ENCODE measurements at regions not wholly inside any gene's neighbourhood (a gene's known extent, or its start where the extent isn't known, plus 50 kb on each side); places are given as distances from the start of the nearest gene placed in this dataset.

DNA sequence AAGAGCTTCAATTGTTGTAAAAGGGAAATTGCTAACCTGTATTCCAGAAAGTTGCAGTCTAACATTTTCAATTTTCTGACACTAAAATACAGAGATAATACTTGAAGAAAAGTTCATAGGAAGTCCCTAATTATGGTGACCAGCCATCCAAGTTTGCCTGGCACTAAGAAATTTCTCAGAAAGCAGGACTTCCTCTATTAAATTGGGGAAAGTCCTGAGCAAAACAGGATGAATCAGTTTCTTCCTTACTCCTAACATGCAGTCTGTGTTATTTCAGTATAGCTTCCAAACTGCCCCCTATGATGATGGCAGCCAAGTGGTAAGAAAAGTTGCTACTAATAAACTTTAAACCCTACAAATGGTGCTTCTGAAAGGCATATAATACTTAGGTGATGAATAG lies 133.5 kb upstream of the SGO1 start:
- Histone ChIP-seq H3K4me3 (replicated peaks in 1 of 4; ENCODE audit: control extremely low read depth in 1 of 4, insufficient read depth in 1 of 4, low read depth in 3 of 4, low read length in 4 of 4) (no peak overlapping the region), H3K9me3 (ENCODE audit: control insufficient read depth, insufficient read depth, low read depth, low read length) (no peaks in the 10 kb centered on the region), H3K79me2 (ENCODE audit: control insufficient read depth, insufficient read depth, low read length) (no peaks in the 10 kb centered on the region), H4K20me1 (ENCODE audit: control insufficient read depth, extremely low read depth, insufficient read depth, low read length) (no peaks in the 10 kb centered on the region), H3K4me1 (ENCODE audit: control insufficient read depth, extremely low read depth, insufficient read depth, low read length) (no peaks in the 10 kb centered on the region), H3K27ac (ENCODE audit: insufficient read depth, low read length) (no peak overlapping the region), H3K27me3 (ENCODE audit: control insufficient read depth, insufficient read depth, low read length) (no peaks in the 10 kb centered on the region), H3K4me2 (ENCODE audit: extremely low read depth, insufficient read depth, low read length) (no peak overlapping the region), H2AFZ (ENCODE audit: low read length) (no peak overlapping the region), H3K36me3 (ENCODE audit: control insufficient read depth, insufficient read depth, low read length) (no peaks in the 10 kb centered on the region), H3K9ac (ENCODE audit: insufficient read depth, low read length) (no peak overlapping the region)
- TF ChIP-seq, protein P1, sequence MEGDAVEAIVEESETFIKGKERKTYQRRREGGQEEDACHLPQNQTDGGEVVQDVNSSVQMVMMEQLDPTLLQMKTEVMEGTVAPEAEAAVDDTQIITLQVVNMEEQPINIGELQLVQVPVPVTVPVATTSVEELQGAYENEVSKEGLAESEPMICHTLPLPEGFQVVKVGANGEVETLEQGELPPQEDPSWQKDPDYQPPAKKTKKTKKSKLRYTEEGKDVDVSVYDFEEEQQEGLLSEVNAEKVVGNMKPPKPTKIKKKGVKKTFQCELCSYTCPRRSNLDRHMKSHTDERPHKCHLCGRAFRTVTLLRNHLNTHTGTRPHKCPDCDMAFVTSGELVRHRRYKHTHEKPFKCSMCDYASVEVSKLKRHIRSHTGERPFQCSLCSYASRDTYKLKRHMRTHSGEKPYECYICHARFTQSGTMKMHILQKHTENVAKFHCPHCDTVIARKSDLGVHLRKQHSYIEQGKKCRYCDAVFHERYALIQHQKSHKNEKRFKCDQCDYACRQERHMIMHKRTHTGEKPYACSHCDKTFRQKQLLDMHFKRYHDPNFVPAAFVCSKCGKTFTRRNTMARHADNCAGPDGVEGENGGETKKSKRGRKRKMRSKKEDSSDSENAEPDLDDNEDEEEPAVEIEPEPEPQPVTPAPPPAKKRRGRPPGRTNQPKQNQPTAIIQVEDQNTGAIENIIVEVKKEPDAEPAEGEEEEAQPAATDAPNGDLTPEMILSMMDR (conservative IDR thresholded peaks at IDR 0.05 in 1 of 2, IDR thresholded peaks at IDR 0.05 in 1 of 2; ENCODE audit: low read depth in 1 of 2, low read length in 2 of 2): no peak
- TF ChIP-seq EZH2 (IDR thresholded peaks at IDR 0.05; ENCODE audit: low read length, missing control alignments): no peak
- DNase-seq (ENCODE audit: low read depth in 2 of 2): no peak

GRCh38 chr3:20317616-20318015 lies 131.6 kb upstream of the SGO1 start:
- Histone ChIP-seq H3K4me3 (replicated peaks in 1 of 4; ENCODE audit: control extremely low read depth in 1 of 4, insufficient read depth in 1 of 4, low read depth in 3 of 4, low read length in 4 of 4) (no peak overlapping the region), H3K4me1 (ENCODE audit: control insufficient read depth, extremely low read depth, insufficient read depth, low read length) (no peaks in the 10 kb centered on the region), H3K27ac (ENCODE audit: insufficient read depth, low read length) (no peak overlapping the region), H3K4me2 (ENCODE audit: extremely low read depth, insufficient read depth, low read length) (no peak overlapping the region), H3K9me3 (ENCODE audit: control insufficient read depth, insufficient read depth, low read depth, low read length) (no peaks in the 10 kb centered on the region), H3K9ac (ENCODE audit: insufficient read depth, low read length) (no peak overlapping the region), H3K79me2 (ENCODE audit: control insufficient read depth, insufficient read depth, low read length) (no peaks in the 10 kb centered on the region), H4K20me1 (ENCODE audit: control insufficient read depth, extremely low read depth, insufficient read depth, low read length) (no peaks in the 10 kb centered on the region), H3K36me3 (ENCODE audit: control insufficient read depth, insufficient read depth, low read length) (no peaks in the 10 kb centered on the region), H3K27me3 (ENCODE audit: control insufficient read depth, insufficient read depth, low read length) (no peaks in the 10 kb centered on the region), H2AFZ (ENCODE audit: low read length) (no peak overlapping the region)
- DNase-seq (ENCODE audit: low read depth in 2 of 2): no peak
- TF ChIP-seq, protein P1 (conservative IDR thresholded peaks at IDR 0.05 in 1 of 2, IDR thresholded peaks at IDR 0.05 in 1 of 2; ENCODE audit: low read depth in 1 of 2, low read length in 2 of 2): no peak
- no peak for TF ChIP-seq EZH2 (IDR thresholded peaks at IDR 0.05; ENCODE audit: low read length, missing control alignments)

DNA sequence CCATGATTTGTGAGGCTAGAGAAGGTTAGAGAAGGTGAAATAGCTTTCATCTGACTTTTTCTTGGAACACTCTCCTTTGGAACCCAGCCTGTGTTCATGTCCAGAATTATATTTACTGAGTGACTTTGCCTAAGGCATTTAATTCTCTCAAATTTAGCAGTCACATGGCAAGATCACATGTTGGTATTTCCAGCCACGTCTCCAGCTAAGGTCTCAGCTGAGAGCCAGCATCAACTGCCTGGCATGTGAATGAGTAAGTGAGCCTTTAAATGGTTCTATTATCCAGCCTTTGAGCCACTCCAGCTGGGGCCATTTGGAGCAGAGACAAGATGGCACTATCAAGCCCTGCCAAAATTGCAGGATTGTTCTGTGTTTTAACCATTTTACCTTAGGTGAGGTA lies 130.2 kb upstream of the SGO1 start:
- Histone ChIP-seq H3K4me3 (replicated peaks in 1 of 4; ENCODE audit: control extremely low read depth in 1 of 4, insufficient read depth in 1 of 4, low read depth in 3 of 4, low read length in 4 of 4) (no peak overlapping the region), H3K27ac (ENCODE audit: insufficient read depth, low read length) (no peak overlapping the region), H3K36me3 (ENCODE audit: control insufficient read depth, insufficient read depth, low read length) (no peaks in the 10 kb centered on the region), H3K79me2 (ENCODE audit: control insufficient read depth, insufficient read depth, low read length) (no peaks in the 10 kb centered on the region), H3K9ac (ENCODE audit: insufficient read depth, low read length) (no peak overlapping the region), H4K20me1 (ENCODE audit: control insufficient read depth, extremely low read depth, insufficient read depth, low read length) (peaks cover 2% of the 10 kb centered on the region), H2AFZ (ENCODE audit: low read length) (no peak overlapping the region), H3K27me3 (ENCODE audit: control insufficient read depth, insufficient read depth, low read length) (no peaks in the 10 kb centered on the region), H3K4me1 (ENCODE audit: control insufficient read depth, extremely low read depth, insufficient read depth, low read length) (no peaks in the 10 kb centered on the region), H3K9me3 (ENCODE audit: control insufficient read depth, insufficient read depth, low read depth, low read length) (no peaks in the 10 kb centered on the region), H3K4me2 (ENCODE audit: extremely low read depth, insufficient read depth, low read length) (no peak overlapping the region)
- no peak for DNase-seq (ENCODE audit: low read depth in 2 of 2)
- TF ChIP-seq, protein P1 (conservative IDR thresholded peaks at IDR 0.05 in 1 of 2, IDR thresholded peaks at IDR 0.05 in 1 of 2; ENCODE audit: low read depth in 1 of 2, low read length in 2 of 2): no peak
- no peak for TF ChIP-seq EZH2 (IDR thresholded peaks at IDR 0.05; ENCODE audit: low read length, missing control alignments)

All from fibroblast of lung (primary cell).